Activated CD8-positive, alpha-beta memory T cell treated with anti-CD3 and anti-CD28 coated beads, Interleukin-2, amount 50 U/mL, for 48 hours (primary cell): ENCODE measurements at regions not wholly inside any gene's neighbourhood (a gene's known extent, or its start where the extent isn't known, plus 50 kb on each side); places are given as distances from the start of the nearest gene placed in this dataset.

ENCODE experiments used
- DNase-seq: peaks from one replicate; pipeline ENCODE4 v3.0.0-alpha.2; 2020

GRCh38 chr21:41671212-41671762 lies 95.6 kb downstream of the RIPK4 start:
- no peak for DNase-seq

GRCh38 chr21:41670056-41670805 lies 96.6 kb downstream of the RIPK4 start:
- no peak for DNase-seq

- no peak for DNase-seq
These were observed 97.4 kb downstream of the RIPK4 start for GRCh38 chr21:41669533-41669830.

- DNase-seq: no peak
These were observed 97.9 kb downstream of the RIPK4 start for GRCh38 chr21:41668686-41669532.

- no peak for DNase-seq
These were observed 98.8 kb downstream of the RIPK4 start for GRCh38 chr21:41668051-41668541.

- no peak for DNase-seq
These were observed 99.7 kb downstream of the RIPK4 start for GRCh38 chr21:41667136-41667535.

GRCh38 chr21:41666641-41667081 lies 100.2 kb downstream of the RIPK4 start:
- DNase-seq: no peak

GRCh38 chr21:41665766-41666595 lies 100.9 kb downstream of the RIPK4 start:
- DNase-seq: no peak

GRCh38 chr21:41664881-41665765 lies 101.7 kb downstream of the RIPK4 start:
- no peak for DNase-seq

- no peak for DNase-seq
These were observed 102.8 kb downstream of the RIPK4 start for GRCh38 chr21:41663805-41664788.

GRCh38 chr21:41662761-41663160 lies 104.1 kb downstream of the RIPK4 start:
- DNase-seq: no peak

- no peak for DNase-seq
These were observed 104.7 kb downstream of the RIPK4 start for GRCh38 chr21:41662161-41662560.

- DNase-seq: no peak
These were observed 106.1 kb downstream of the RIPK4 start for GRCh38 chr21:41660748-41661147.

- no peak for DNase-seq
These were observed 106.9 kb downstream of the RIPK4 start for GRCh38 chr21:41659791-41660560.

- DNase-seq: no peak
These were observed 109.8 kb downstream of the RIPK4 start for GRCh38 chr21:41656946-41657525.

GRCh38 chr21:41655259-41655658 lies 111.6 kb downstream of the RIPK4 start:
- DNase-seq: no peak

GRCh38 chr21:41653954-41654491 lies 112.8 kb downstream of the RIPK4 start:
- no peak for DNase-seq

GRCh38 chr21:41653243-41653953 lies 113.5 kb downstream of the RIPK4 start:
- DNase-seq: no peak
